ENCODE measurements at regions not wholly inside any gene's neighbourhood (a gene's known extent, or its start where the extent isn't known, plus 50 kb on each side); places are given as distances from the start of the nearest gene placed in this dataset.

GRCh38 chr12:115129727-115130126 lies 445.8 kb upstream of the TBX3 start:
- DNase-seq (ENCODE audit: low read depth), result peak; percentile 7

GRCh38 chr12:115121053-115121452 lies 437.1 kb upstream of the TBX3 start:
- DNase-seq (ENCODE audit: low read depth), result no peak

- peak; percentile 65 for DNase-seq (ENCODE audit: low read depth)
These were observed 434.3 kb upstream of the TBX3 start for GRCh38 chr12:115118177-115118724.

GRCh38 chr12:115114140-115114539 lies 430.2 kb upstream of the TBX3 start:
- DNase-seq (ENCODE audit: low read depth), result no peak

GRCh38 chr12:115109863-115110262 lies 425.9 kb upstream of the TBX3 start:
- DNase-seq (ENCODE audit: low read depth), result peak; percentile 8

GRCh38 chr12:115108129-115109100 lies 424.4 kb upstream of the TBX3 start:
- DNase-seq (ENCODE audit: low read depth), result no peak

GRCh38 chr12:115103884-115104883 lies 420.2 kb upstream of the TBX3 start:
- DNase-seq (ENCODE audit: low read depth), result peak; percentile 57

GRCh38 chr12:115102450-115102849 lies 418.5 kb upstream of the TBX3 start:
- no peak for DNase-seq (ENCODE audit: low read depth)

- DNase-seq (ENCODE audit: low read depth), result no peak
These were observed 417.5 kb upstream of the TBX3 start for GRCh38 chr12:115101520-115101919.

- DNase-seq (ENCODE audit: low read depth), result no peak
These were observed 413.4 kb upstream of the TBX3 start for GRCh38 chr12:115097416-115097815.

GRCh38 chr12:115096588-115097397 lies 412.8 kb upstream of the TBX3 start:
- peak; percentile 52 for DNase-seq (ENCODE audit: low read depth)

- no peak for DNase-seq (ENCODE audit: low read depth)
These were observed 411.2 kb upstream of the TBX3 start for GRCh38 chr12:115095073-115095748.

GRCh38 chr12:115094163-115094816 lies 410.3 kb upstream of the TBX3 start:
- no peak for DNase-seq (ENCODE audit: low read depth)

GRCh38 chr12:115093261-115093660 lies 409.3 kb upstream of the TBX3 start:
- DNase-seq (ENCODE audit: low read depth), result no peak

- no peak for DNase-seq (ENCODE audit: low read depth)
These were observed 406.8 kb upstream of the TBX3 start for GRCh38 chr12:115090783-115091182.

GRCh38 chr12:115088995-115089841 lies 405.2 kb upstream of the TBX3 start:
- no peak for DNase-seq (ENCODE audit: low read depth)

- no peak for DNase-seq (ENCODE audit: low read depth)
These were observed 404.5 kb upstream of the TBX3 start for GRCh38 chr12:115088328-115088994.

- DNase-seq (ENCODE audit: low read depth), result no peak
These were observed 401.6 kb upstream of the TBX3 start for GRCh38 chr12:115085594-115085993.

GRCh38 chr12:115079760-115080159 lies 395.8 kb upstream of the TBX3 start:
- no peak for DNase-seq (ENCODE audit: low read depth)

Data from iris pigment epithelial cell (primary cell).